ENCODE measurements at regions not wholly inside any gene's neighbourhood (a gene's known extent, or its start where the extent isn't known, plus 50 kb on each side); places are given as distances from the start of the nearest gene placed in this dataset.

DNA sequence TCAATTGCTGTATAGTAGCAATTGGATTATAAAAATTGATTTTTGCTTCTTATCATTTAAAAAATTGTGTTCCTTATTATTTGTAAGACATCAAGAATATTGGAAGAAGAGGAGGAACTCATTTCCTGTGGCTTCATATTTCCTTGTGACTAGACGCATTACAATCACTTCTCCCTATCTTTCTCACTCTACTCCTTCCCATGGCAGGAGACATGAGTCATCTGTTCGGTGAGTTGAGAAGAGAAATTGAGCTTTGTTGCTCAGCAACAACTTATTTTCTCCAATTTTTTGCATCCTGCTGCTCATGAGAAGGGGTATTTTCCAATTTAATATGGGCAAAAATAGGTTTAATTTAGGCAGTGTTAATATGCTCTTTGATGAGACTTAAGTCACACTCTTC lies 1783.9 kb downstream of the SUCLG1 start:
- DNase-seq (no peak), ATAC-seq (no peak)
- Mint-ChIP-seq H3K27me3 (no peaks in the 10 kb centered on the region), H3K4me1 (no peaks in the 10 kb centered on the region), H3K36me3 (ENCODE audit: low read depth) (no peaks in the 10 kb centered on the region), H3K4me3 (no peak overlapping the region), H3K27ac (no peak overlapping the region), H3K9me3 (ENCODE audit: low read depth) (peaks cover 10% of the 10 kb centered on the region)
- ChIA-PET CTCF (no interaction called here), POLR2A (no interaction called here)
- intact Hi-C loops (cut with DNase I, micrococcal nuclease): no loop called here

DNA sequence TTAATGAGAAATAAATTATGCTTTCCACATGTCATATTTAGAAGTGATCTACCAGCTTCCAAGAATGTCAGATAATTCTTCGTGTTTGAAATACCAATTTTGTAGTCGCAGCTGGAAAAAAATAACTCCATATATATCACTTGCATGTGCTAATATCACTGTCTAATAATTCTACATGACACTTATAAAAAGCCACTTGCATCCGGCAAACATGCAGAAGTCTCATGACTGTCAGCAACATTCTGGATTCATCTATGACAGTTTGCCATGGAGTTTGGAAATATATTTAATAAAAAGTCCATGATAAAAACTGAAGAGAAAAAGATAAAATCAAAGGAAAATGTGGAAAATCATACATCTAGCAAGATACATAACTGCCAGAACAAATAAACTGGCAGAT lies 1784.4 kb downstream of the SUCLG1 start:
- ATAC-seq: no peak
- intact Hi-C loops (cut with DNase I, micrococcal nuclease): no loop called here
- Mint-ChIP-seq H3K9me3 (ENCODE audit: low read depth) (peaks cover 10% of the 10 kb centered on the region), H3K27me3 (no peaks in the 10 kb centered on the region), H3K4me1 (no peaks in the 10 kb centered on the region), H3K36me3 (ENCODE audit: low read depth) (no peaks in the 10 kb centered on the region), H3K27ac (no peak overlapping the region), H3K4me3 (no peak overlapping the region)
- ChIA-PET CTCF (no interaction called here), POLR2A (no interaction called here)
- DNase-seq: no peak

DNA sequence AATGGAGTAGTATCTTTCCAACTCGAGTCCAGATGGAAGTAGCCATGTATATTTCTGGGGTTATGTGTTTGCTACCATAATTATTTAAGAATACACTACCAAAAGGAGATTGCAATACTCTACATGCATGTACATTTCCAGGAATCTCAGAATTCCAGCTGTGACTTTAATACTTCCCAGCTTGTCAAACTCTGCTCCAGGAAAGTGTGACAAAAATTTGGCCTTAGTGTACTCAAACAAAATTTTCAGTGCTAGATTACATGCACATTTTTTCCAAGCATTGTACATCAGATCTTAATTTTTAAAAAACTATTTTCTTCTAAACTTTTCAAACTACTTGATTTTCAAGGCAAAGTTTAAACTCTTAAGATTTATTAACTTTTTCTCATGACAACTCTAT lies 1791.6 kb downstream of the SUCLG1 start:
- Mint-ChIP-seq H3K27me3 (no peaks in the 10 kb centered on the region), H3K36me3 (ENCODE audit: low read depth) (no peaks in the 10 kb centered on the region), H3K27ac (no peak overlapping the region), H3K9me3 (ENCODE audit: low read depth) (peaks cover 8% of the 10 kb centered on the region), H3K4me3 (no peak overlapping the region), H3K4me1 (no peaks in the 10 kb centered on the region)
- CTCF ChIA-PET: no interaction called here
- intact Hi-C loops (cut with DNase I, micrococcal nuclease): no loop called here
- DNase-seq (no peak), ATAC-seq (no peak)
- POLR2A ChIA-PET: no interaction called here

GRCh38 chr2:82665691-82666090 lies 1793.4 kb downstream of the SUCLG1 start:
- no peaks in the 10 kb centered on the region for H3K4me1 Mint-ChIP-seq

DNA sequence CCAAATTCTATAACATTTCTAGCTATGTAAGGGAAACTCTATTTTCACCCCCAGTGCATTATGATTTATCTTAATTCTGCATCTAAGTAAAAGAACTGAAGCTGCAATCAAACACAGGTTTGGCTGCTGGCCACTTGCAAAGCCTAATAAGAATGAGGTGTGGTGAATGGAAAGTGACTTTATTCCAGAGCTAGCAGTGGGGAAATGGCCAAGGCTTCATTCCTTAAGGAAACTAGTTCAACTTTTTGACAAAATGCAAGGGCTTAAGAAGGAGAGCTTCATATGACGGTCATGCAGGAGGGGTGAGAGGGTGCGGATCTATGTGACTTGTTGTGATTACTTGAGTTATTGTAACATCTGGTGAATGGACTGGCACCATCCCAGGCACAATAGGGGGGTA lies 1802.0 kb downstream of the SUCLG1 start:
- ATAC-seq (no peak), DNase-seq (no peak)
- no peaks in the 10 kb centered on the region for H3K27me3 Mint-ChIP-seq
- no peaks in the 10 kb centered on the region for H3K36me3 Mint-ChIP-seq (ENCODE audit: low read depth)
- H3K9me3 Mint-ChIP-seq (ENCODE audit: low read depth): peaks cover 6% of the 10 kb centered on the region
- ChIA-PET POLR2A (no interaction called here), CTCF (interaction anchor here (0.7 kb wide), 1 partner anchor 11 kb away, joined by 3 read pairs; no protein-coding TSS in a partner anchor)
- H3K27ac Mint-ChIP-seq: no peak overlapping the region
- no peaks in the 10 kb centered on the region for H3K4me1 Mint-ChIP-seq
- H3K4me3 Mint-ChIP-seq: no peak overlapping the region
- intact Hi-C loops (cut with DNase I, micrococcal nuclease): no loop called here

More at GRCh38 chr2:82665691-82666090, 1793.4 kb downstream of the SUCLG1 start:
- intact Hi-C loops (cut with DNase I, micrococcal nuclease): no loop called here
- no peak overlapping the region for H3K4me3 Mint-ChIP-seq
- no peaks in the 10 kb centered on the region for H3K36me3 Mint-ChIP-seq (ENCODE audit: low read depth)
- CTCF ChIA-PET: interaction anchor here (0.6 kb wide), 1 partner anchor 83 kb away, joined by 3 read pairs; no protein-coding TSS in a partner anchor
- POLR2A ChIA-PET: no interaction called here
- no peaks in the 10 kb centered on the region for H3K27me3 Mint-ChIP-seq
- no peak overlapping the region for H3K27ac Mint-ChIP-seq
- DNase-seq: no peak
- no peak for ATAC-seq
- H3K9me3 Mint-ChIP-seq (ENCODE audit: low read depth): peaks cover 5% of the 10 kb centered on the region

- DNase-seq (no peak), ATAC-seq (no peak)
- H3K27ac Mint-ChIP-seq: no peak overlapping the region
- POLR2A ChIA-PET: no interaction called here
- peaks cover 6% of the 10 kb centered on the region for H3K9me3 Mint-ChIP-seq (ENCODE audit: low read depth)
- H3K4me3 Mint-ChIP-seq: no peak overlapping the region
- no peaks in the 10 kb centered on the region for H3K27me3 Mint-ChIP-seq
- CTCF ChIA-PET: no interaction called here
- H3K36me3 Mint-ChIP-seq (ENCODE audit: low read depth): no peaks in the 10 kb centered on the region
- H3K4me1 Mint-ChIP-seq: no peaks in the 10 kb centered on the region
- intact Hi-C loops (cut with DNase I, micrococcal nuclease): no loop called here
Measured at GRCh38 chr2:82656420-82656819, 1802.7 kb downstream of the SUCLG1 start.

DNA sequence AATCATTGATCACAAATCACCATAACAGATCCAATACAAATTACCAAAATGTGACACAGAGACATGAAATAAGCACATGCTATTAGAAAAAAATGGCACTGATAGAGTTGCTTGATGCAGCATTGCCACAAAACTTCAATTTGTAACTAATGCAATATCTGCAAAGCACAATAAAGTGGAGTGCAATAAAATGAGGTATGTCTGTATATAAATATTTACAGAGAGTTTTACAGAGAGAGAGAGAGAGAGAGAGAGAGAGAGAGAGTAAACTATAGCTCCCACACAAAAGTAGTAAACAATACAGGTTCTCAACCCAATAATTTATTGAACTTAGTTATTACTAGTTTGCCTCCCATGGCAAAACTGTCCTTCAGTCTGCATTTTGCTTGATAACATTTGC lies 1807.0 kb downstream of the SUCLG1 start:
- no peak overlapping the region for H3K27ac Mint-ChIP-seq
- no peak for DNase-seq
- CTCF ChIA-PET: no interaction called here
- H3K36me3 Mint-ChIP-seq (ENCODE audit: low read depth): no peaks in the 10 kb centered on the region
- no peak for ATAC-seq
- POLR2A ChIA-PET: no interaction called here
- intact Hi-C loops (cut with DNase I, micrococcal nuclease): no loop called here
- no peak overlapping the region for H3K4me3 Mint-ChIP-seq
- H3K27me3 Mint-ChIP-seq: no peaks in the 10 kb centered on the region
- no peaks in the 10 kb centered on the region for H3K4me1 Mint-ChIP-seq
- peaks cover 11% of the 10 kb centered on the region for H3K9me3 Mint-ChIP-seq (ENCODE audit: low read depth)

GRCh38 chr2:82650038-82650437 lies 1809.0 kb downstream of the SUCLG1 start:
- intact Hi-C loops (cut with DNase I, micrococcal nuclease): no loop called here
- no peak overlapping the region for H3K4me3 Mint-ChIP-seq
- peaks cover 10% of the 10 kb centered on the region for H3K9me3 Mint-ChIP-seq (ENCODE audit: low read depth)
- DNase-seq: no peak
- H3K4me1 Mint-ChIP-seq: no peaks in the 10 kb centered on the region
- POLR2A ChIA-PET: no interaction called here
- no peaks in the 10 kb centered on the region for H3K27me3 Mint-ChIP-seq
- ATAC-seq: no peak
- no peaks in the 10 kb centered on the region for H3K36me3 Mint-ChIP-seq (ENCODE audit: low read depth)
- CTCF ChIA-PET: no interaction called here
- no peak overlapping the region for H3K27ac Mint-ChIP-seq

GRCh38 chr2:82641598-82642180 lies 1817.4 kb downstream of the SUCLG1 start:
- peaks cover 14% of the 10 kb centered on the region for H3K9me3 Mint-ChIP-seq (ENCODE audit: low read depth)
- no peaks in the 10 kb centered on the region for H3K36me3 Mint-ChIP-seq (ENCODE audit: low read depth)
- CTCF ChIA-PET: no interaction called here
- ATAC-seq (no peak), DNase-seq (no peak)
- no peak overlapping the region for H3K27ac Mint-ChIP-seq
- no peak overlapping the region for H3K4me3 Mint-ChIP-seq
- H3K4me1 Mint-ChIP-seq: no peaks in the 10 kb centered on the region
- POLR2A ChIA-PET: no interaction called here
- intact Hi-C loops (cut with DNase I, micrococcal nuclease): no loop called here
- H3K27me3 Mint-ChIP-seq: no peaks in the 10 kb centered on the region

DNA sequence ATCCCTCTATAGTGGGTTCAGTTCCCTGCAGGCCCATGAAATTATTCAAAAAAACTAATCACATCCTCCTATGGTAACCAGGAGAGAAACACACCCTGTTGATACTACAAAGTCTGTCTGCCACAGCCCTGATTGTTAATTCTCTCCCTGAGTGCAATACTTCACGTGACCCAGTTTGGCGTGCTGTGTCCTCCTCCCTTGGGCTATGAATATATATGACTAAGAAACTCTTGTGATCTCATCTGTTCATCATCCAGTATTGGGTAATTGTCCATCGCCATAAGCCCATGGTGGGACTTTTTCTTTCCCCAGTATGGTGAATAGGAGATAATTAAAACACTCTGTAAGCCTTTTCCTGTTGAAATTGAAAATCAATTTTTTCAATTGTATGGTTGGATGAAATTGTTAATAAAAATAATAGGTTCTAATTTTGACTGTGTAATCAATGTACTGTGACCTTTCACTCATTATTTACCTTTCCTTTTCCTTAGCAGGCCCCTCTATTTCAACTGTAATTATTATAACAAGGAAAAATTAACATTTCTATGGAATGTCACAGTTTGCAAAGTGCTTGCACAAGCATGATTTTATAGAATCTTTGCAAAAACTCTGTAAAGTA lies 1822.6 kb downstream of the SUCLG1 start:
- DNase-seq (no peak), ATAC-seq (no peak)
- H3K27ac Mint-ChIP-seq: no peak overlapping the region
- no peaks in the 10 kb centered on the region for H3K36me3 Mint-ChIP-seq (ENCODE audit: low read depth)
- intact Hi-C loops (cut with DNase I, micrococcal nuclease): no loop called here
- peaks cover 13% of the 10 kb centered on the region for H3K9me3 Mint-ChIP-seq (ENCODE audit: low read depth)
- no peaks in the 10 kb centered on the region for H3K27me3 Mint-ChIP-seq
- no peak overlapping the region for H3K4me3 Mint-ChIP-seq
- POLR2A ChIA-PET: no interaction called here
- H3K4me1 Mint-ChIP-seq: no peaks in the 10 kb centered on the region
- CTCF ChIA-PET: no interaction called here

DNA sequence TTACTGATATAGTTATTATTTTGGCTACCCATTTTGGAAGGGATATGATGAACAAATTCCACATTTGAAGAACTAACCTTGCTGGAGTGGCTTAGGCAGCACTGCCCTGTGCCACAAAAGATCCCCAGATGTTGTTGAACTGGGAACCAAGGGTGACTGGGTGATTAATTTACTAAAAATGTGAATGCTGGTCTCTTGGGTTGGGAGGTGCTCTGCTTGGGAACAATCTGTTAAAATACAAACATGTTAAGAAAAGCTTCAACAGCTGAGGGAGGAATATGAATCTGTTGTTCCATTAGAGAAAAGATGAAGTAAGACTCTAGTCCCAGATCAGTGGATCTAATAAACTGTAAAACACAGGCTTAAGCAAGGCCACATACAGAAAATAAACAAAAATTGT lies 1860.1 kb downstream of the SUCLG1 start:
- H3K27ac Mint-ChIP-seq: no peak overlapping the region
- no peaks in the 10 kb centered on the region for H3K27me3 Mint-ChIP-seq
- H3K36me3 Mint-ChIP-seq (ENCODE audit: low read depth): no peaks in the 10 kb centered on the region
- no peak overlapping the region for H3K4me3 Mint-ChIP-seq
- DNase-seq: no peak
- POLR2A ChIA-PET: no interaction called here
- CTCF ChIA-PET: no interaction called here
- intact Hi-C loops (cut with DNase I, micrococcal nuclease): no loop called here
- H3K4me1 Mint-ChIP-seq: no peaks in the 10 kb centered on the region
- ATAC-seq: no peak
- peaks cover 10% of the 10 kb centered on the region for H3K9me3 Mint-ChIP-seq (ENCODE audit: low read depth)

DNA sequence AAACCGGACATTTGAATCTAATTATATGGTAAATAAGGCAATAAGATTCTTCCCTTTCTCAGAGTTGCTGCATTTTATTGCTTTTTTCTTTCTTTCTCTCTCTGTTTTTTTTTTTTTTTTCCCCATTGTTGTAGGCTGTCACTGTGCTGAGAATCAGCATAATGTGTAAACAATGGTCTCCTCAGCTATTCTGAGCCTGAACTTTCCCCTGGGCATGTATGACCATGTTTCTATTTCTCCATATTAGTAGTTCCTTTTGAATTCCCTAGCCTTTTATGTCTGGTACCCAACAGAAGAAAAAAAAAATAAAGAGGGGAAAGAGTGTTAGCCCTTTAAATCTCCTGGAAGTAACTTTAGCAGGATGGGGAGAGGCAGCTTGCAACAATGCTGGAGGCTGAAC lies 1862.5 kb downstream of the SUCLG1 start:
- Mint-ChIP-seq H3K4me1 (no peaks in the 10 kb centered on the region), H3K9me3 (ENCODE audit: low read depth) (peaks cover 10% of the 10 kb centered on the region), H3K27me3 (no peaks in the 10 kb centered on the region), H3K27ac (no peak overlapping the region), H3K36me3 (ENCODE audit: low read depth) (no peaks in the 10 kb centered on the region), H3K4me3 (no peak overlapping the region)
- ChIA-PET POLR2A (no interaction called here), CTCF (no interaction called here)
- DNase-seq (no peak), ATAC-seq (no peak)
- intact Hi-C loops (cut with DNase I, micrococcal nuclease): no loop called here

DNA sequence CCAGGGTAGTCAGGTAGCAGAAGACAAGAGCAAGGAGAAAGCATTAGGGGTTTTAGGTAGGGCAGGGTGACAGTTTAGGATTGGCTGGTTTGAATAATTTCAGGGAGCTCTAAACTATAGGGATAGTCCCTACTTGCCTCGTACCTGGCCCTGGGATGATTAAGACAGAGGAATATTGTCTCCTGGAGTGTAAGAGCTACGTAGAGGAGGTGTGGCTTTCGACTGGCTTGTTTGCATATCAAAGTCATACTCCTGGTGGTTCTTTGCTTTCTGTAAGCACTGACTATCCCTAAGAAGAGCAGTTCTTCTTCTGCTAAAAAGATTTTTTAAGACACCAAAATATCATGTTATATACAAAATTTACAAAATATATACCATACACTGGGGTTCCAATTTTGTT lies 1867.4 kb downstream of the SUCLG1 start:
- CTCF ChIA-PET: no interaction called here
- H3K4me3 Mint-ChIP-seq: no peak overlapping the region
- no peaks in the 10 kb centered on the region for H3K27me3 Mint-ChIP-seq
- ATAC-seq (no peak), DNase-seq (no peak)
- H3K4me1 Mint-ChIP-seq: no peaks in the 10 kb centered on the region
- H3K36me3 Mint-ChIP-seq (ENCODE audit: low read depth): no peaks in the 10 kb centered on the region
- POLR2A ChIA-PET: no interaction called here
- H3K9me3 Mint-ChIP-seq (ENCODE audit: low read depth): peaks cover 11% of the 10 kb centered on the region
- H3K27ac Mint-ChIP-seq: no peak overlapping the region
- intact Hi-C loops (cut with DNase I, micrococcal nuclease): no loop called here

Data from activated CD4-positive, alpha-beta T cell treated with anti-CD3 and anti-CD28 coated beads for 36 hours (primary cell).